ENCODE measurements at regions not wholly inside any gene's neighbourhood (a gene's known extent, or its start where the extent isn't known, plus 50 kb on each side); places are given as distances from the start of the nearest gene placed in this dataset.

DNA sequence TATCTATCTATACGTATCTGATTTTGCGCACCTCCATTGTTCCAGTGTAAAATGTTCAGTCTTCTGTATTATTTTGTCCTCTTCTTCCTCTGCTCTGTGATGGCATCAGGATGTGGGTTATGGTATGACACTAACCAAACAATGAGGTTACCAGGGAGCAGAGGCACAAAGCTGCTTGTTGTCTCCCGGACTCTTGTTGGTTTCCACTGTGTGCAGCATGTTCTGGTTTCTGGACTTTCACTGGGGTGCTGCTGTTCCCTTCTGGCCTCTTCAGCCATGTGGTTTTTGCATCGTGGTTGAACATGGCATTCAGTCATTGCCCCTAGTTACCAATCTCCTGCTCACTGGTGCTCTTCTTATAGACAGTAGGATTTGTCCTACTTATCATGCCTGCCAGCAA, 665.9 kb downstream of the CBLN2 start:
- no peak for DNase-seq

DNA sequence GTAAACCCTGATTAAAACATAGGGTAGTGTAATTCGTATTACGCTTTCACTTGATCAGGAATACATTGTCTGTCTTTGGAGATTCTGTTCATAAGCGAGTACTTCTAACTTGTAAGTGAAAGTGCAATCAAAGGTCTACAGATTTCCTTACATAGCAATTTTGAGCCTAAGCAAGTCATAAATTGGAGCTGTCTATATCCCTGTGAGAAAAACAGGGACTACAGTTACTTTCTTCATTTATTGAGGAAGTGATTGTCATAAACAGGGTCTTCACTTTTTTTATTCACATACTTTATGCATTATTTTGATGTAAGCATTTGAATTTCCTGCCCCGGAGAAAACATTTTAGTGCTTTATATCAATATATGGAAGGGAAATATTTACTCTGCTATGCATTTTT, 670.4 kb downstream of the CBLN2 start:
- no peak for DNase-seq

DNA sequence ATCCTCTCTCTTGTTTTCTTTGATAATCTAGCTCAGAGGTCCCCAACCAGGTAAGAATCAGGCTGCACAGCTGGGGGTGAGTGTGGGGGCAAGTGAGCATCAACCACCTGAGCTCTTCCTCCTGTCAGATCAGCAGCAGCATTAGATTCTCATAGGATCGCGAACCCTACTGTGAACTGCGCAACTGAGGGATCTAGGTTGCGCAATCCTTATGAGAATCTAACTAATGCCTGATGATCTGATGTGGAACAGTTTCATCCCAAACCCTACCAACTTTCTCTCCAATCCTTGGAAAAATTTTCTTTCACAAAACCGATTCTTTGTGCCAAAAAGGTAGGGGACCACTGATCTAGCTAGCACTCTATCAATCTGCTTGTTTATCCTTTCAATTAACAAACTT, 678.3 kb downstream of the CBLN2 start:
- DNase-seq = no peak

DNA sequence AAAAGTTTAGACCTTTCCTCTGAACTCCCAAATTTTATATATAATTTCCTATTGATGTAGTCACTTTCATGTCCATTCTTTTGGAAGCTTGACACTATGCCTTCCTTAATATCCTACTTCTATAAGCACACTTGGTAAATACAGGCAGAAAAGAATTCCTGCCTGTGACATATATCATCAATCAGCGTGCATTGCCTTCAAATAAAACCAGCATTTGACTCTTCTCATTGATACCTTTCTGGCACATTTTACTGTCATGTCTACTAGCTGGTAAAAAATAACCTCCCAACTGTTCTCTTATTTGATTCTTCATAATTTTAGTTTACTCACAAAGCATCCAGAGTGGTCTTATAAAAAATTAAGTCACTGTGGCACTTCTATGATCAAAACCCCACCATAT, 693.5 kb downstream of the CBLN2 start:
- no peak for DNase-seq

DNA sequence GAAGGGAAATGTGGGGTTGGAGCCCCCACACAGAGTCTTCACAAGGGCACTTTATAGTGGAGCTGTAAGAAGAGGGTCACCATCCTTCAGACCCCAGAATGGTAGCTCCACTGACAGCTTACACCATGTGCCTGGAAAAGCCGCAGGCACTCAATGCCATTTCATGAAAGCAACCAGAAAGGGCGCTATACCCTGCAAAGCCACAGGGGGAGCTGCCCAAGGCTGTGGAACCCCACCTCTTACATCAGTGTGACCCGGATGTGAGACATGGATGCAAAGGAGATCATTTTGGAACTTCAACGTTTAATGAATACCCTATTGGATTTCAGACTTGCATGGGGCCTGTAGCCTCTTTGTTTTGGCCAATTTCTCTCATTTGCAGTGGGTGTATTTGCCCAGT, 694.7 kb downstream of the CBLN2 start:
- no peak for DNase-seq

DNA sequence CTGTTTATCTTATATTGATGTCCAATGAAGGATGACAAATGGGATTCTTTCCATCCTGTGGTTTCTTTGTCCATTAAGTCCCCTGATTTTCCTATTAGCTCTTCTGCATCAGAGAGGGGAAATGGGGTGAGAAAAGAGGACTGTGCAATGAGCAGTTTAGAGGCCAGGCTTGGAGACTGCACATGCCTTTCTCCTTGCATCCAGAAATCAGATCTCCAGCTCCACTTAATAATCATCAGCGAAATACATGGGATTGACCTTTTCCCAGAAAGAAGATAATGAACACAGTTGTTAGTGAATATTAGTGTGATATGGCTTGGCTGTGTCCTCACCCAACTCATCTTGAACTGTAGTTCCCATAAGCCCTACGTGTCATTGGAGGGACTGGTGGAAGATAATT, 697.4 kb downstream of the CBLN2 start:
- no peak for DNase-seq

DNA sequence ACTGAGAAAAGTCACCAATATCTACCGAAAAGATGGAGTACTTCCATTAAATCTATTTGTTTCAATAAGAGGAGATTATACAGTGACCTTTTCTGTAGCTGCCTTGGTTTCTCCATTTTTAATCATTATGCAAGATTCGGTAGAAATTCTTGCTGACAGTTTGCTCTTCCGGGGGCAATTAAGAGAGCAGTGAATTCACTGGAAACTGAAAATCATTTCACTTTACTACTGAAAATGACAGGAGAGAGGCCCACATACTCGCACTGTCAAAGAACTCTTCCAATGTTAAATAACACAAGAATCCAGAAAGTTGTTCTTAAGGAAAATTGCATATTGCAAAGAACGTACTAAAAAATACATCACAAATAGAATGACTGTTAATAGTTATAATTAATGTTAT, 699.3 kb downstream of the CBLN2 start:
- DNase-seq = no peak

DNA sequence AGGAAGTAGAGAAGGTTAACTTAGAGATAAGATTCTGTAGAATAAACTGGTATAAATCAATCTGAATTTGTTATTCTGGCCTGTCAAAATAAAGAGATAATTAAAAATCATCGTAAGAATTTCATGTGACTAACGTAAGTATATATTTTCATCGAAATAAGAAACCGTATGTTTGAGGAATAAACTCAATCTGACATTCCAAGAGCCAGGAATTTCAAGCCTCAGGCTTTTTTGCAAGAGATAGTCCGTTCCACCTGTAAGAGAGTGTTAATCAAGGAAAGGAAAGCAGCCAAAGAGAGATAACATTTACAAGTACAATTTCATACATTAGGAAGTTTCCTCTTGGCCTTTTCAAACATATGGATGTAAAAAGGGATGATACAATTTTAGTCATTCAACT, 701.5 kb downstream of the CBLN2 start:
- no peak for DNase-seq

DNA sequence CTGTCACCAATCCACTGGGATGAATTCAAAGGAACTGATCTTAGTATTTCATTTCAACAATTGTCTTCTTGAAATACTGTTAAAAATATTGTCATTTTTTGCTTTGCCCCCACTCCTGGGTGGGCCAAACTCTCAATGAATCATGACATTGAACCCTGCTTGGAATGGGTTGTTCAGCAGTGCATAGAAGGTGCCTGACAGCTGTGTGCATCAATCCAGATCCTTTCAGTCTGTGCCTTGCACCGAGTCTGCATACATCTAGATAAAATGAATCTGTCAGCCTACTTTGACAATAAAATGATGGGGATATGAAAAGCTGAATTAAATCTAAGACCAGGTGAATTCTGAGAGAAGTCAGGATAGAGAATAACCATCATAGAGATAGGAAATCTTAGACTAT, 706.6 kb downstream of the CBLN2 start:
- no peak for DNase-seq

DNA sequence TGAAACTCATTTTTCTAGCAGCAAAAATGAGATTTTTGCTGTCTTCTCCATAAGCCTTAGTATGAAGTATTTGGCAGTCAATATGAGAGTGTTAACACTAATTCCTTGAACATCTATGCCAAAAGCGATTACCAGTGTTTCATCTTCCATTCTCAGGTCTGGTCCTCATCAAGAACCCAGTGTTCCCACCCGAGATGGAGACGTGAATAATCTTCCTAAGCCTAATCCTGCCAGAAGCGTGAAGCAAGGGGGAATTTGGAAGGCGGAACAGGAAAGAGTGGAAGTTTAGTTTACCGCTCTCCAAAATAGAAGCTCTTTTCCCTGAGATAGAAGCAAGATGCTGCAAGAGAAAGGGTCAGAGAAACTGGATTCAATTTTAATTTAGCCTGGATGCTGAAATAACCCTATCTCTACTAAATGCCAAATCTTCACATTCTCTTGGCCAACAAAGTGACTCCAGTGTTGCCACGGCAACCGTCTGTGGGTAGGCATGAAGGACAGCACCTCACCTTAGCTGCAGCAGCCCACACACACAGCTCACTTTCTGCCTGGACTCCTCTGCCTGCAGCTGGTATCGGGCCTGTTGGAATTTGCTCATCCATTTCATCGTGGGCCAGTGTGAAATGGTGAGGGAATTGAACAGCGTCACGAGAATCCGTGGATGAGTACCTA, 711.1 kb downstream of the CBLN2 start:
- DNase-seq = no peak

DNA sequence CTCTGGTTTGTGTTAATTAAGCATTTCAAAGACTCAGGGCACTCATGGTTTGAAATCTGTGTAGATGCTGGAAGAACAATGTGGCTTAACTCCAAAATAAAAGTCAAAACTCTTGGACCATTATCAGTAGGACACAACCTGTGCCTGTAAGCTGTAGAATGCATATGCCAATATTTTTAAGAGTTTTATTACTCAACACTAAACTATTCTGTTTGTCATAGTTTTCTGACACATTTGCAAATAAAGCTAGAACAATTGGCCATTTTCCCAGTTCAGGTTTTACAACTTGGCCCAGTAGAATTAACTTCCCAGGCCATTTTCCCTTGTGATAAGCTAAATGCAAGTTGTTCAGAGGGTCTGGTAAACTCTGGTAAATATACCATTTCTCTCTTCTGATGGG, 713.1 kb downstream of the CBLN2 start:
- DNase-seq = no peak

DNA sequence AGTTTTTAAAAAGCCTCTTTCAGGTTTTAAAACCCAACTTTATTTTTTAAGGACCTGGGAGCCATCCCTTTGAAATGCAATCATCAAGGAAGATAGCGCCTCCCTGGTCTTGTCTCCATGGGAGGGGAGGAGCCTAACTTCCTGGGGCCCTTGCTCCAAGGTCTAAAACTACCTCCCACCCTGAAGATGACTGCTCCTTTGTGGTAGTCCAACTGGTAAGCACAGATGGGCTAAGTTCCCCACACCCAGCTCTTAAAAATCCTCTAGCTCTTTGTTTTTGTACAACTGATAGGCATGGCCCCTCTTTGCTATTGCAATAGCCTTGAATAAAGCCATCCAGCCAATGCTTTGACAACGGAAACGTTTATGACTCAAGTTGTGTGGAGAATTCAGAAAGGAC, 716.8 kb downstream of the CBLN2 start:
- DNase-seq = no peak

DNA sequence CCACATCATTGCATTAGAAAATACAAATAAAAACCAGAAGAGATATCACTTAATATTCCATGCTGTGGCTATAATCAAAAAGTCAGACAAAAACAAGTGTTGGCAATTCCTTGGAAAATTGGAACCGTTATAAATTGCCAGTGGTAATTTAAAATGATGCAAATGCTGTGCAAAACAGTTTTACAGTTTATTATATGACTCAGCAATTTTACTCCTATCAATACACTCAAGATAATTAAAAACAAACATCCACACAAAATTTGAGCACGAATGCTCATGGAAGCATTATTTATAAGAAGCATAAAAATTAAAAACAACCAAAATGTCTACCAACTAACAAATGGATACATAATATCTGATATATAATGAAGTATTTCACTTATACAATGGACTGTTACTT, 728.8 kb downstream of the CBLN2 start:
- DNase-seq = no peak

DNA sequence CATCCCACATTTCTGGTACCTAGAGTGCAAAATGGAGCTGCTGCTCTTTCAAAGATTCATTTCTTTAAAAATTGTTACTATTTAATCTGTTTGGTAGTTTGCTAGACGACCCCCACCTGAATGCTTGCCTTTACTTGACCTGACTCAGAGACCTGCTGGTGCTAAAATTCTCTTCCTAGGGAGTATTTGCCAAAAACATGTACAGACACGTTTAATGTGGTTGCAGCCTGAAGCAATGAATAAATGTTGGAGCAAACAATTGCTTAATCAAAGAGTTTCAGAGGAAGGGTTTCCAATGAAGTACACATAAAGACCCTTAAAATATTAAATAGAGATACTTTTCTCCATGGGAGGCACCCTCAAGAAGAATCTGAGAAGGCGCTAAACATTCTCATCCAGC, 734.4 kb downstream of the CBLN2 start:
- no peak for DNase-seq

DNA sequence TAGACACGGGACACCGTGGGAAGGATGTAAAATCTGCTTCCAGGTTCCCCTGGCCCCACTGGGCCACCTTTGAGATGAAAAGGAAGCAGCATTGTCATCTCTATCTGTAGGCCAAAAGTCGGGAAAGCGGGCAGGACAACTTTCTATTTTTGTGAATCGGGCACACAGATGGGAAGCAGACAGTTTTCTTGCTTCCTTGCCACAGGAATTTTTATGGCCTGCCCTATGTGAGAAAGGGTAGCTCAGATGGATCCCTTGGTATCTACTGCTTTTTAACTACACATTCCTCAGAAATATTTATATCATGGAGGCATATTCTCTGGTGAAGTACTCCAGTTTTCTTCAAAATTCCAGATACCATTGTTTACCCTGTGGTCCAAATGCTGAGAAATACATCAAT, 735.5 kb downstream of the CBLN2 start:
- no peak for DNase-seq

DNA sequence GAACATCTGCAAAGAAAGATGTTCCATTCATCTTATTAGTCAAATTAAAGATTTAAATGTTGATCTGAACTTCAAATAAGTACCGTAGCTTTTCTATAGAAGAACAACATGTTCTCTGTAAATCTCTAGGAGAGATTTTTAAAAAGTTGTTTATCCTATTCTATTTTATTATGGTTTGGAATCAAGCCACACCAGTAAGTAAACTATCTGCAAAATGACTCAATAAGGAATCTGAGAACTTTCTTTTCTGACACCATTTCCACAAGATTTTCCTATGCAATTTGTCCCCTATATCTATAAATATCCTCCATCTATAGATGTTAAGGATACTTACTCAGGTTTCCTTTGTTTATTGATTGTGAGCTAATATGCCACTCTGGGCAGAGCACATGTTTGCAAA, 736.6 kb downstream of the CBLN2 start:
- DNase-seq = no peak

DNA sequence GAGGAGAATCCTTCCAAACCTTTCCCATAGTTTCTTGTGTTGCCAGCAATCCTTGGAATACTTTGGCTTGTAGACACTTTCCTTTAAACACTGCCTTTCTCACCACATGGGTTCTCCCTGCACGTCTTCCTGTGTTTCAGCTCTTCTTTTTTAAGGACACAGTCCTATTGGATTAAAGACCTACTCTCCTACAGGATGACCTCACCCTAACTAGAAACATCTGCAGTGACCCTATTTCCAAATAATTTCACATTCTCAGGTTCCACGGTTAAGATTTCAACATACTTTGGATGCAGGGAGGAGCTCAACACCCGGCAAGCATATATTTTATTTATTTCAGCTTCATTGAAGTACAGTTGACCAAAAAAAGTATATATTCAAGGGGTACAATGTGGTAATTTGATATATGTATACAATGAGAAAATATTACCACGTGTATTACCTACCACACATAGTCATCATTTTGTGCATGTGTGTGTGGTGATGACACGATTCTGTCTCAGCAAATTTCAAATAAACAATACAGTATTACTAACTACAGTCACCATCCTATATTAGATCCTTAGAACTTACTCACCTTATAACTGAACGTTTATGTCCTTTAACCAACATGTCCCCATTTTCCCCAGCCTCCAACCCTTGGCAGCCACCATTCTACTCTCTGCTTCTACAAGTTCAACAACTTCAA, 745.0 kb downstream of the CBLN2 start:
- DNase-seq = no peak

DNA sequence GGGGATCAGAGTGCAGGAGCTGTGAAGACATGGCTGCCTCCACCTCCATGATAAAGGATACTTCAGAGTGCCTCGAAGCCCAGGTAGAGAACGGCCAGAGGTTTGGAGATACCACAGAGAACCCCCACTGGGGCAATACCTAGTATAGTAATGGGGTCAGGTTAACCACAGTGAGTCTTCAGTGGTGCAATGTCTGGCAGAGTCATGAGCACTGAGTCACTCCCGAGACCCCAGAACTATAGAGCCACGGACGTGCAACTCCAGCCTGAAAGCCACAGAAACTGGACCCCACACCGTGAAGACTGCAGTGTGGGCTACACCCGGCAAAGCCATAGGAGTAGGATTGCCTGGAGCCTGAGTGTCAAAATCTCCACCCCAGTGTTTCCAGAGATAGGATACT, 746.6 kb downstream of the CBLN2 start:
- DNase-seq = no peak

DNA sequence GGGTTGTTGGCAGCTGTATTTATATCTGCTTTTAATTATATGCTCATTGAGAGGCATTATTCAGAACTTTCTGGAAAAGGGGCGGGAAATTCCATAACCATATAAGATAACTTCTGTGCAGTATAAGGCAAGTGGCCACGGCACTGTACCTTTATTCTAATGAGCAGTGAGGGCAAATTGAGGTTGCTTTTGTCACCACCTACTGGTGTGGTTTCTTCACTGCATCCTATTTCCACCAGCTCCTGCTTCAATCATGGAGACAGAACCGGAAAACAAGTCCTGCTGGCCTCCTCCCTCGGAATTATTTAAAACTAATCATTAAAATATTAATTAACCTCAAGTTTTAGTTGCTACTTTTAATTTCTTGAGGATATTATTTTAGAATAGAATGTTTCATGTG, 759.4 kb downstream of the CBLN2 start:
- DNase-seq = no peak

DNA sequence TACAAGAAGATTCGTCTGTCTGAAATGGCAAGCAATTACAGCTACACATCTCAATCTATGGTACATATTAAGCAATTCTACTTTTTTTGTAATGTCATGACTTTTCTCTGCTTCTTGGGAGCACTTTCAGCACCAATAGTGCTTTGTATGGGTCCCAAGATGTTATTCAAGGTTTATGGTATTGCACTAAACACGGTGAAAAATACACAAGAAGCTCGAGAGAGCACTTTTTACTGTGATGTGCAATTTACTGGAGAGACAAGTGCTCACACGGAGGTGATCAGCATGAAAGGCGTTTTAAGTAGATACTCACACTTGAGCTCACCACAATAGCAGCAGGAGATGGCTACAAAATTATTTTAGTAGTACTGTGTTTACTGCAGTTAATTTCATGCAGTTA, 783.6 kb downstream of the CBLN2 start:
- no peak for DNase-seq

DNA sequence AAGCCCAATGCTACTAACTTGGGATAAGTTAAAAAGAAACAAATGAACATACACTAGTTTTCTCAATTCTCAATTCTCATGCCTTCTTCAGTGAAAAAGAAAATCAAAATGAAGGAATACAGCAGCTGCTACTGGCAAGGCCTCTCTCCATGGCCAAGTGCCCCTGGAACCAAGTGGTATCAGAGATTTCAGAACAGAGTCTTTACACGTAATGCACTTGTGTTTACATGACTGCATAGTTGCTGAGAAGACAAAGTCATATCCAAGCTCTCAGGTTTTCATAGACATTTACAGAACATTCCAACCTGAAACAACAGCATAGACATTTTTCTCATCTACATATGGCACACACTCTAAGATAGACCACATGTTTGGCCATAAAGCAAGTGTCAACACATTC, 789.9 kb downstream of the CBLN2 start:
- no peak for DNase-seq

DNA sequence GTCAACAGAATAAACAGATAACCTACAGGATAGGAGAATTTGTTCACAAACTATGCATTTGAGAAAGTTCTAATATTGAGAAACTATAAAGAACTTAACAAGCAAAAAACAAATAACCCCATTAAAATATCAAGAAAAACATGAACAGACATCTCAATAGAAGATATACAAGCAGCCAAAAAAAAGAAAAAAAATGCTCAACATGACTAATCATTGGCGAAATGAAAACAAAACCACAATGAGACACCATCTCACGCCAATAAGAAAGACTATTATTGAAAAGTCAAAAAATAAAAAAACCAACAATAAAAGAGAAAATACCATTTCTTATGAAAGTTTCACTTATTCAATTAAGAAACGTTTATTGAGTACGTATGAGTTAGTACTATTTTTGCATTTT, 800.5 kb downstream of the CBLN2 start:
- no peak for DNase-seq

DNA sequence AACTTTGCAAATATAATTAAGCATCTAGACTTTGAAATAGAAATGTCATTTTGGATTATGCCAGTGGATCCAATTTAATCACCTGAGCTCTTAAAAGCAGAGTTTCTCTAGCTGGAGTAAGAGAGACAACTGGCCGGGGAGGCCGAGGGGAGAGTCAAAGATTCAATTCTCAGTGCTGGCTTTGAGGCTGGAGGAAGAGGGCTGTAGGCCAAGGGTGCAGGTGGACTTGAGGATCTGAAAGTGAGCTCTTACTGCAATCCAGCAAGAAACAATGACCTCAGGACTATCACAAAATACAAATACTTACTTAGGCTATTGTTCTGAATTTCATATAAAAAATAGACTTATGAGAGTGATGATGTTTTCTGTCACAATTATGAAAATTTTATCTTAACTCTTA, 814.5 kb downstream of the CBLN2 start:
- DNase-seq = no peak

DNA sequence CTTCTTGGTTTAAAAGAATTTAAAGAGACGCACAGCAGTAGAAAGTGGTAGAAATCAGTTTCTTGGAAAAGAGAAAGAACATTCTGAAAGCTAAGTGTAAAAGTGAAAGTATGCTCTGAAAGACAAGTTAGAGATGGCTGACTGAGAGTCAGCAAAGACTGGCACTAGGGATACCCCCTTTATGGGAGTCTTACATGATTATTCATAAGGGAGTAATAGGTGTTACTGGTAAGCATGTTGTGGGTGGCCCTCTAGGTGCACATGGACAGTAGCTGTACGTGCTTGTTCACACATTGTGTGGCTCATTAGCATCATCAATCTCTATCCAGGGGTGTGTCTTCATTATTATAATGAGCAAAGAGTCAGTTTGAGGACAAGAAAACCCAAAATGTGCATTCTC, 816.2 kb downstream of the CBLN2 start:
- DNase-seq = no peak

DNA sequence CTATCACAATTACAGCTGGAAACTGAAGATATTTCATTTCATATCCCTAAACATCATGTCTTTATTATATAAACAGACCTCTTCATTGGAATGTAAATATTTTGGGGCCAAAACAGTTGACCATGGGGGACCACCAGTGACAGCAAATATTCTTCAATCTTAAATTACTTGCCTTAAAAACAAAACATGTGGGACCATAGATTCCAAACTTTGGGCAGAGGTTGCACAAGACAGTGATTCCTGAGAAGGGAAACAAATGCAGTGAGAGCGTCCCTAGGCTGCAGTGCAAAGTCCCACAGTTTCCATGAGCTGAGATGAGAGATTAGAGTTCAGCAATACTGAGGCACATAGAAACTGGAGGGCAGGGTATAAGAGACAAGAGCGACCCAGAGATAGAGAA, 818.9 kb downstream of the CBLN2 start:
- no peak for DNase-seq

Measured in activated CD4-positive, alpha-beta T cell treated with anti-CD3 and anti-CD28 coated beads for 4 hours (primary cell).